Epidermal melanocyte (primary cell): ENCODE measurements at regions not wholly inside any gene's neighbourhood (a gene's known extent, or its start where the extent isn't known, plus 50 kb on each side); places are given as distances from the start of the nearest gene placed in this dataset.

ENCODE experiments used
- DNase-seq: peaks from one replicate; pipeline ENCODE4 v3.0.0; 2011; ENCODE audit warnings: low spot score; ENCODE audit not compliant: insufficient read length

DNA sequence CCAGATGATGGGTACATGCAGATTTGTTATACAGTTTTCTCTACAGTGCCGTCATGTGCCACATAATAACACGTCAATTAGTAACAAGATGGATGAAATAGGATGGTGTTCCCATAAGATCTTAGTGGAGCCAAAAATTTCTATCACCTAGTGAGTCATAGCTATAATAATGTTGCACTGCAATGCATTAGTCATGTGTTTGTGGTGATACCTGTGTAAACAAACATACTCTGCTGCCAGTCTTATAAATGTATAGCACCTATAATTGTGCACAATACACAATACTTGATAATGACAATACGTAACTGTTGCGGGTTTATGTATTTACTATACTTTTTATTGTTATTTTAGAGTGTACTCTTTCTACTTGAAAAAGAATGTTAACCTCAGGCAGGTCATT lies 865.4 kb downstream of the MAT2B start:
- DNase-seq = no peak

DNA sequence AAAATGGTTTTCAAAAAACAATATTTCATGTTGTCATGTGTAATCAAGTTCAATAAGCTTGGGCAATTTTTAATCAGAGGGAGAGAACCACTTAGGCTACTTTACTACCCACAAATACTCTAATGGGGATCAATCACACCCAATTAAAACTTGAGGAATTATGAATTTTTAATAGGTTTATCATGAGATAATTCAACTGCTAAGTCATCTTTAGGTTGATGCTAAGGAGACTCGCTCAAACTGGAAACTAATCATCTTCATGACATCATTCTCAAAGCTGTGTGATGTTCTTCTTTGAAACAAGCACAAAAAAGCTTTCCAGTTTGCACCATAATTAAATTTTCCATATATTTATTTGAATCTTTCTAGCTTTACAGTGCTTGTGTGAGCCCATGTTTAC lies 867.5 kb downstream of the MAT2B start:
- no peak for DNase-seq

DNA sequence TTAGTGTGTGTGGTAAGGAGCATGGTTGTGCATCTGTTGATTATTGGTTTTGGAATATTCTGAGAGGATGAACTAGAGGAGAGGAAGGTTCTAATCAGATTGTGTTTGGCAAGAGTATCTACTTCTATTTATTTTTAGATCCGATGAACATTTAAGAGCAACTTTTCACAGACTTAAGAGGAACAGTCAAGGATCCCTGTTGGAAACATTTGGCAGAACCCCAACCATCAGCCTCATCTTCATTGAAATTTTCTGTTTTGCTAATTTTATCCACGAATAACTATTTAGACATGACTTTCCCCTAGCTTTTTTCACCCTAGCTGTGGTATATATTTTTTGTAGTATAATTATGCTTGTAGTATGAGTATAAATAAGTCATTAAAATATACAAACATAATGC lies 868.5 kb downstream of the MAT2B start:
- no peak for DNase-seq

DNA sequence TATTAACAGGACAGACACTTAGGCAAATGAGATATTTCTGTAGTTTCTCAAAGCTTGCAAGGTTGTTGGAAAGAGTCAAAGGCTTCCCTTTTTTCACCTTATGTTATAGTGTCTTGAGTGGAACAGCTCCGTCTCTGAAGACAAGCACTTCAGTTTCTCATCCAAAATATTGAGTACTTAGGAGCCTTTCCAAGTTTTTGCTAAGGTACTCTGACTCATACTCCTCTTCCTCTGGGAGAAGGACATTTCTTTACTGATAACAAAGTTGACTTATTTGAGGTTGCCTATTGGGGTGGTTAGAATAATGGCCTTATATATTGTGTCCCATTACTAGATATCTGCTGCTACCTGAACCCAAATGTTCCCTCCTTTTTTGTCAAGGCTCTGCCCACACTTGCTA lies 869.6 kb downstream of the MAT2B start:
- no peak for DNase-seq

DNA sequence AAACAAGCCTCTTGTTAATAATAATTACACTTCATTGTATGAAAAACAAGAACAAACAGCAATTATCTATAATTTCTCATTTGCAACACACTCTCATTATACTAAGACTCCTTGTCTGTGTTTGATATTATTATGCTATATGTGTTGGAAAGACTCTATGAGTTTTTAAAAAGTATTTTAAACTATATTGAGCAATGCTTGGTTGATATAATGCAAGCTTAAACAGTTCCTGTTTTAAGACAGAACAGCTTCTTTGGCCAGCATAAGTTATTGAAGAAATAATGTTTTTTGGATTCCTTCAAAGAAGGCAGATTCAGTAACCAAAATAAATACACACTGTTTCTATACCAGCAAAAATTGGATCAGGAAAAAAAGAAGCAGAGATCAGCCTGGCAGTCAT lies 871.4 kb downstream of the MAT2B start:
- no peak for DNase-seq

DNA sequence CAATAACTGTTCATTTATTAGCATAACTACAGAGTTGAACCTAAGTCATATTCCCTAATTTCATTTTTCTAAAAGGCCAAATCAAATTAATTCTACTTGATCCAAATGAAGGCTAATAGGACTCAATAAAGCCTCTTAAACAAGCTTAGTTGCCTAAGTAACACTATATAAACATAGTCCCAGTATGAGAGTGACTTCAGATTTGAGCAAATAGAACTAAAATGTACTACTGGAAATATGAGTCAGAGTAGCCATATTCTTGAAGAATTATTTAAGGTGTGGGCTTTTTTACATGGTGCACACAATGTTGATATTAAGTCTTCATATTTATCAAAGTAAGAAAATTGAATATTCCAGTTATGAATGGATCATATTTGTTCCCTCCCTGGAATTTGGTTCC lies 872.3 kb downstream of the MAT2B start:
- DNase-seq = no peak

DNA sequence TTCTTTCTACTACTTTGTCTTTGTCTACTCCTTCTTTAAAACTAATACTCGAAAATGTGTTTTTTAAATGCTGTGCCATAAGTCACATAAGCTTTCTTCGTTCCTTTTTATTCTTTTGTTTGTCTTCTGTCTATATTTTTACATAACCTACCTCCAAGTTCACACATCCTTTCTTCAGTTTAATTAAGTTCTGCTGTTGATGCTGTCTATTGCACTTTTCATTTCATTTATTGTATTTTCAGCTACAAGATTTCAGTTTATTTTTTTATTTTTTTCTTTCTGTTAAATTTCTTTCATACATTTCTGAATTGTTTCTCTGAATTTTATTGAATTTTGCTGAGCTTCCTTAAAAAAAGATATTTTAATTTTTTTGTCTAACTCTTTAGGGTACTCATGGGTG lies 878.2 kb downstream of the MAT2B start:
- no peak for DNase-seq

DNA sequence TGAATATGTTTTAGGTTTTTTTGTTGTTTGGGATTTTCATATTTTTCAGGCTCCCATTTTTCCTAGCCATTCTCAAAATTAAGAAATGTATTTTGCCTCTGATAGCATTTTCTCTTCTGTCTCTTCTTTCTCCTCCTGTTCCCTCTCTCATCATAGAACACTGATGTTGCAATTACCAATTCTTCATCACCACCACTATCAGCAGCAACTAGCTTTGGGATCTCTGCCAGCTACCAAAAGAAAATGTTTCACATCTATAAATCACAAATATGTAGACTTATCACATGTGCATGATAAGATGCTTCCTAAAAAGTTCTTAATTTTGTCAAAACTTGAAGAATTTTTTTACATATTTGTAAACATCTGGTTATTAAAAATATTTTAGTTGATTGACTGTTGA lies 887.1 kb downstream of the MAT2B start:
- no peak for DNase-seq

DNA sequence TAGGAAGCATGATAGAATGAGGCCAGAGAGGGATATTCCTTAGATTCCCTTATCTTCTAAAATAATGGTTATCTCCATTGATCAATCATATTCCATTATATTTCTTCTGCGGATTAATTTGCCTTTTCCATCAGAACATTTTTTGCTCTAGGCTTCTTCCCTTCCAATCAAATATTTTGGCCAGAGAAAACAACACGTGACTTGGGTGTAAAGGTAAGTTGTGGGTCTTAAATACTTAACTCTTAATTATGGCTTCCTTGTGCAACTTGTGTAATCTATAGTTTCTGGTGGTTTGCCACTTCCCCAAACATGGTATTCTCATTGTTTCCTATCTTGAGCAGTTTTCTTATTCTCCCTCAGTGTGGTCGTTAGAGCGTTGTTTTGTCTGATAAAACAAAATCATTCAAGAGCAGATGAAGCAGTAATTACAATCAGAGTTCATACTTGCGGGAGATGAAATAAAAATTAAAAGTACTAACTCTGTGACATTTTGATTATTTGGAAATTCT lies 889.3 kb downstream of the MAT2B start:
- no peak for DNase-seq

DNA sequence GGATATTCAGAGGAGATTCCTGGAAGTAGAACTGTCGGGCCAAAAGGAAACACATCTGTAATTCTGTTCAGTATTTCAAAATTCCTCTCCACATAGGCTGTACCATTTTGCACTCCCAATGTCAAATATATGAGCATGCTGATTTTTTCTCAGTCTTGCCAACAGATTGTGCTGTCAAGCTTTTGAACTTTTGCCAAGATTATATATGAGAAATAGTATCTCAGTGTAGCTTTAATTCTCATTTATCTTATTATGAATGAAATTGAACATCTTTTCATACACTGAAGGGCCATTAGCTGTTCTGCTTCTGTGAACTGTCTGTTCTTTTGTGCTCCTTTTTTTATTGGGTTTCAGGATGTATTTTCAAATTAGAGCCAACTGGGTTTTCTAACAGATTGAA lies 907.1 kb downstream of the MAT2B start:
- no peak for DNase-seq

DNA sequence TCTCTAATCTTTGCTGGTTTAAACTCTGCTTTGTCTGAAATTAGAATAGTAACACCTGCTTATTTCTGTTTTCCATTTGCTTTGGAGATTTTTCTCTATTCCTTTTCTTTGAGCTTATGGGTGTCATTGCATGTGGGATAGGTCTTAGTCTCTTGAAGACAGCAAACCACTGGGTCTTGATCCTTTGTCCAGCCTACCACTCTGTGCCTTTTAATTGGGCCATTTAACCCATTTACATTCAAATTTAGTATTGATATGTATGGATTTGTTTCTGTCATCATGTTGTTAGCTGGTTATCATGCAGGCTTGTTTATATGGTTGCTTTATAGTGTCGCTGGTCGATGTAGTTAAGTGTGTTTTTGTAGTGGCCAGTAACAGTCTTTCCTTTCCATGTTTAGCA lies 914.7 kb downstream of the MAT2B start:
- DNase-seq = no peak

DNA sequence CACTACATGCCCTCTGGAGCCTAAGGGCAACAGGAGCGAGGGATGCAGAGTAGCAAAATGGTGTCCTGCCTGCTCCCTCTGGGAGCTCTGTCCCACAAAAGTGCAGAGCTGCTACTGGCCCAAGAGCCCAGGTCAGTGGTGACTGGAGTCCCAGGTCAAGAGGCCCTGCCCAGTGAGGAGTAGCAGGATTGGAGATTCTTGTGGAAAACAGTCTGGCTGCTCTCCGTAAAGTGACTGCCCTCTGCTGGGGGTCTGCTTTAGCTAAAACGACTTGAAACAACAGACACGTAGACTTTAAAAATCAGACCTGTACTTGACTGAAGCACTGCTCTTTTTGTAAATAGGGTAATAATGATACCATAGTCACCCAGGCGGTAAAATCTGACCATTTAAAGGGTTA lies 917.0 kb downstream of the MAT2B start:
- no peak for DNase-seq

DNA sequence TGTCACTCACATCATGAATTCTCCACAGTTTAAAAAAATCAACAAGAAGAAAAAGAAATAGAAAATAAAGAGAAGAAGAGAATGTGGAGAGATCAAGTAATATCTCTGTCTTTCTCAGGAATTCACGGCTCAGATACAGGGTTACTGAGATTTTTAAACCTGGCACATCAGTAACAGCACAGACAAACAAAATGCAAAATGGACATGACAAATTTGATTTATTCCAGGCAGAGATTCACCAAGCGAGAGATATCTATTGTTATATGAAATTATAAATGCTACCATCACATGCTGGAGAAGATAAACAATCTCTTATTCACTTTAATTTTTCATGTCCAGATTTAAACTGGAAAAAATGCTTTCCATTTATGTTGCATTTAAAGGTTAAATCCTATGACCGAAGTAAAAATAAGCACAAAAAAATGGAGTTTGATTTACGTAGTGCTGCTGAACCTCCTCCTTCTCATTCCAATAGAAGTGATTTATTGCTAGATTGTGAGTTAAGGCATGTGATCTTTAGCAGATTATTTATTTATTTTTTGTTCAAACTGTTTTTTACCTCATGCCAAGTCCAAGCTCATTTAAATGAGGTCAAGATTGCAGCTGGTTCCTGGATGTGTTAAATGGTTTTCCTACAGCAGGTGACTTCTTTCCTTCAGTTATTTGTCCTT lies 926.4 kb downstream of the MAT2B start:
- no peak for DNase-seq

DNA sequence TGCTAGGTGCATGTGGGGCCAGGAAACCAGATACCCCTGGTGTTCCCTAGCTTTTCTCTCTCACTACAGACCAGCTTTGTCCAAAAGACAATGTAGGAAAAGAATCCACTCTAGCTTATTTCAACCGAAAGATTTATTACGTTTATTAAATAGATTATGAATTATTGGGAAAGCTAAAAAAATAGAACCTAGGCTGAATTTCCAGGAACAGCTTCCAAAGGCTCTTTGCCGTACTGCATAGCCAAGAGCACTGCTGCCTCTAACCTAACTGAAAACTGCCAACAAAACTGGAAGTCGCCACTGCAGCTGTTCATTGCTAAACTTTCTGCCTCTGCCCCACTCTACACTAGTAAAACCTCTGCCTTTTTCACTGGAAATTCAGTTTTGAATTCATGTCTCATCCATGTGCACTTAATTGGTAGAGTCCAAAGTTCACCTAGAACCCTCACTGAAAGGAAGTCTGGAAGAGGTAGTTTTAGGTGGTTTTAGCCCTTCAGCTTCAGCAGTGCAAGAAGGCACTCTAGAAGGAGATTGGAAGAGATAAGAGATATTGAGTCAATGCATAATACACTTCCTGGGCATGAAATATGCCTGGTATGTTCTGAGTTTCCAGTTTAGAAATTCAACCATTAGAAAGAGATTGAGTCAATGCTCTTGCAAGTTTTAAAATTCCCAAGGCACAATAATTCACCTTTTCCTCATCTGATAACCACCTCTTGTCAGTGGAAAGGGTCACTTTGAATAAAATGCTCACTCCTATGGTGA lies 927.9 kb downstream of the MAT2B start:
- no peak for DNase-seq

DNA sequence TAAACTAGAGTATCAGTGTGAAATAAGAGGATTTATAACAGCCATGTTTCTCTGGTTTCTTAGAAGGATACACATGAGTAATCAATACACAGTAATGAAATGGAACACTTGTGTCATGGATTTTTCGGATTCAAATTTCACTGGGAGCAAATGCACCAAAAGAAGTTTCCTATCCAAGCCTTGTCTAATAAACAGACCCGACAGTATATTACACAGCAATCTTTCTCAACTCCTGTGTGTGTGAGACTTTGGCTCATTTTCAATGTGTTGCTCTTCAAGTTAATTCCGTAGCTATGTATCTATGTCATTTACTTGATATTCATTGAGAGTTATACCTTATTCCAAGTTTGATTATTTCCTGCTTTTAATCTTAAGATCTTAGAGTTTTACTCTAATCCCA lies 930.2 kb downstream of the MAT2B start:
- DNase-seq = no peak

DNA sequence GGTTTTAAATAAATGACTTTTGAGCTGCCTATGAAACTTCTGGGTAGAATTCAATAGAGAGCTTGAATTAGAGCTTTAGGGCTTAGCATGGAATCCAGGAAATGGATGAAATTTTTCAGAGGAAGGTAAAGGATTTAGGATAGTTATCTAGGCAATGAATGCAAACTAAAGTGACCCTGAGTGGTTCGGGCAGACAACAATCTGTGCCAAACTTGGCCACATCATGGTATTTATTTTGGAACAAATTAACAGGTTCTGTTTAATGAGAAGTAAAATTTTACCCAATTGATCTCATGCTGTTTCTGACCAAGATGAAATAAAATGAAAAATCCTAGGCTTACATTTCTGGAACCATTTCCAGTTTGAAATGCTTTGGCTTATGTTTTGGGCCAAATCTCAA lies 934.4 kb downstream of the MAT2B start:
- DNase-seq = no peak

DNA sequence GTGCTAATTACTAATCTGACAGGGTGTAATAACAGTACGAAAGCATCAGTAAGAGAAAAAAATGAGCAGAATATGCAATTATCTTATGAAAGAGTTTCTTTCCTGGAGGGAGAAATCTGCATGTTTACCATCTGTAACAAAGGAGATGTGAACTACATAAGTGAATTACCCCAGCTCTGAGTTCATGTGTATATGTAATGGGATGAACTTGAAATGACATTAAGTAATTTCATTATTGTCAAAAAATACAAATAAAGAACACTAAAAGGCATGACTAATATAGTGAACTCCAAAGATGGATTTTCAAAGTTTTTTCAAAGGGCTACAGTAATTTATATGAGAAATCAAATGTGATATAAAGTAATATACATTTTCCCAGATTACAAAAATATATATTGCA lies 944.0 kb downstream of the MAT2B start:
- no peak for DNase-seq

DNA sequence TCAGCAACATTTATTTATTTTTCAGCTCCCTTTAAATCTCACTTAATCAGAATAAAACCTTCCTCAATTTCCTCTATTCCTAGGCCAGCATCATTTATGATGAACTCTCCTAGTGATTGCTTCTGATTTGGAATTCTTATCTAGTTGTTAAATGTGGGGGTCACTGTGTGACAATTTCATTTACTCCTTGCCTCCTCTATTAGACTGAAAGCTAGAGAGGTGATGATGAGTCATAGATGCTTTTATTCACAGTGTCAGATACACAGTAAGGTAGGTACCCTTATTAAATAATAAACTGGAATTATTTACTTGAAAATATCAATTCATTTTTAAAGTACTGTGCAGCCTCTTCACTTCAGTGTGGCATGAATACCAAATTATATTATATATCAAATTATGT lies 960.6 kb downstream of the MAT2B start:
- DNase-seq = no peak

DNA sequence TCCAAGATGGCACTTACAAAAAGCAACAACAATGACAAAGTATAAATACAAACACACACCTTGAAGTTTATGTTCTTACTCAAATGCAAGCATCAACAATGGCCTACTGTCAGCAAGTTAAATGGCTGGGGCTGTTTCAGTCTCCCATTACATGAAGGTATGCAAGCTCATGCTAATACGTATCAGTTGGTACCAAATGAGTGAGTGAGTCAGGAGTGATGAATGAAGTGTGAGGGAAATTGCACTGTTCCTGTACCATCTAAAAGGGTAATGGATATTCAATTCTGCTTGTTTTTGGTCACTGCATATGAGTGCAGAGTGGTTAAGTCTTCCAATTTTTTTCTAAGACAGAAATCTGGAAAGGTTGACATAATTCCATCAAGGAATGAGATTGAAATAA lies 964.9 kb downstream of the MAT2B start:
- DNase-seq = no peak

DNA sequence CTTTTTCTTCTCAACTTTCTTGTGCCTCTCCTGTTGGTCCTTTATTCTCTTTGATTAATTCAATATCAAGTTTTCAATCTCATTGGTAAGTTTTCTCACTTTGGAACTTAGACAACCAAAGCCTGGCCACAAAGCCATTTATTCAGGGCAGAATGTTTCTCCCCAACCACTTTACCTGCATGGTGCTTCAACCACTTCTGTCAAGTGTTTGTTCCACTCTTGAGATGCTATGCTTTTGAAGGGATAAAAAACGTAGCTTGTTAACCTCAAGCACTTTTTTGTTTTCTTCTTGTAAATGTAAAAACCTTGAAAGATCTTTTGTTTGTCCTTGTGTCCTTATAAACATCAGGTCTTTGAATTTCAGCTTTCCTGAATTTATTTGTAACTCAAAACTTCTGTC lies 966.7 kb downstream of the MAT2B start:
- DNase-seq = no peak

DNA sequence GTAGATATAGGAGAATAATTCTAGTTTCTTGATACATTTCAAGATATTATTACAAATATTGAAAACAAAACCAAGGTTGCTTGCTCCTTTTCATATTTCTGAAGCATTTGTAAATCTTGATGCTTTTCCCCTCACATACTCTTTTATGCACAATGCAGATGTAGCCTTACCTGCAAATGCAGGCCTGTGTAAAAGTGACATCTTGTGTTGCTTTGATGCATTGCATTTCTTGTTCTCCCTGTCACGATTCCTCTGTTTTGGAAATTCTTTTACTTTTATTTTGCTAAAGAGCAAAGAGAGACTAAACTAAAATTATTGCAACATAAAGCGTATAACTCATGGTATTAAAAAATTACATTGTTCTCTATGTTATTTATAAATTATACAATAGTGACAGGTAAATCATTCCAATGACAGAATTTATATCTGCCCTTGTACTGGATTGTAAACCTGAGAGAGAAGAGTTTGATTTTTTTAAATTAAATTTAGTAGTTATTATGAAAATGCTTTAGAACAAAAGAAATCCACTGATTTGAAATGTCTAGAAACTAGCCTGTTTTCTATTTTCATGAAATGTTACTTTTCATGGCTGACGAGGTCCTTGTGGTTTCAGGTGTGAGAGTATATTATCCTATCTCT lies 970.0 kb downstream of the MAT2B start:
- no peak for DNase-seq

DNA sequence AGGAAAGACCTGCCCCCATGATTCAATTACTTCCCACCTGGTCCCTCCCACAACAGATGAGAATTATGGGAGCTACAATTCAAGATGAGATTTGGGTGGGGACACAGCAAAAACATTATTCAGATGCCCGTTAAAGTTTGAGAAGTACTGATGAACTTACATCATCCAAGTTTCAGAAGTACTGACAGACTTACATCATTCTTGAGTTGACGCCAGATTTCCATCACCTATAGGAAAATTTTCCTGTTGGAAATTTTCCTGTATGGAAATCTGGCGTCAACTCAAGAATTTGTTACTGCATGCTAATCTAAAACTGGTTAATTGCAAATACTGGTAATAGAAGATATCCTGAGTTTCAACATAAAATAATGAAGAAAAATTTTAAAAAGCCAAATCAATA lies 975.9 kb downstream of the MAT2B start:
- no peak for DNase-seq

DNA sequence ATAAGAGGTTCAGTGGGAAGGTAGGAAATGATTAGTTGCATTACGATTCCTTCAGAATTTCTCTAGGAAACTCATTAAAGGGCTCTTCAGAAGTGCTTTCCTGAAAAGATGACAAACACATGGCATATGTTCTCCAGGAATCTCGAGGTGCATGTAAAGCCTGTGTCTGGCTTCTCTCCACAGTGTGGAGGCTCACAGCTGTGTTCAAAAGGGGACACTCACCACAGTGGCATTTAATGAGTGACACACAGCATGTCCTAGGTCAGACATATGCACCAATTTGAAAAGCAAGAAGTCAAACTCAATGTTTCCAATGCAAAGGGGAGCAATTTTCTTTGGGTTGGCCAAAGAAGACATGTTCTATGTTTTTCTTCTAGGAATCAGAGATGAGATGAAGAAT lies 976.9 kb downstream of the MAT2B start:
- DNase-seq = no peak
